Neural cell (in vitro differentiated cells): ENCODE measurements at regions not wholly inside any gene's neighbourhood (a gene's known extent, or its start where the extent isn't known, plus 50 kb on each side); places are given as distances from the start of the nearest gene placed in this dataset.

Experiments
- H2AFZ ChIP-seq: fragments of 200-600, 300-800 bp; sonication (generic), shearing (Covaris generic); 2 replicates; pipeline ENCODE4 v1.6.0; 2014; ENCODE audit warnings: low read depth, mild to moderate bottlenecking, antibody characterized with exemption, low read length, moderate library complexity
- H3F3A ChIP-seq: fragments of 200-600 bp; shearing (Covaris generic); 2 replicates; pipeline ENCODE4 v1.6.1; 2016; ENCODE audit warnings: mild to moderate bottlenecking, moderate library complexity, mixed read lengths, antibody characterized with exemption, low read length; ENCODE audit not compliant: insufficient read depth, poor library complexity, severe bottlenecking
- H3K27ac ChIP-seq: fragments of 200-600, 300-800 bp; sonication (generic), shearing (Covaris generic); 2 replicates; pipeline ENCODE4 v1.5.1; 2014; ENCODE audit warnings: mild to moderate bottlenecking, low read length, moderate library complexity
- H3K27me3 ChIP-seq: fragments of 300-800, 200-600 bp; sonication (generic), shearing (Covaris generic); 2 replicates; pipeline ENCODE4 v1.6.0; 2014; ENCODE audit warnings: mild to moderate bottlenecking, low read depth, low read length, moderate library complexity; ENCODE audit not compliant: insufficient read depth
- H3K36me3 ChIP-seq: fragments of 300-800, 200-600 bp; sonication (generic), shearing (Covaris generic); 2 replicates; pipeline ENCODE4 v1.5.1; 2014; ENCODE audit warnings: mild to moderate bottlenecking, antibody characterized with exemption, low read length, moderate library complexity; ENCODE audit not compliant: insufficient read depth
- H3K4me2 ChIP-seq: fragments of 300-800, 200-600 bp; sonication (generic), shearing (Covaris generic); 2 replicates; pipeline ENCODE4 v1.6.0; 2014; ENCODE audit warnings: mild to moderate bottlenecking, low read length
- H3K4me3 ChIP-seq: fragments of 300-800, 200-600 bp; sonication (generic), shearing (Covaris generic); 2 replicates; pipeline ENCODE4 v1.5.1; 2014; ENCODE audit warnings: mild to moderate bottlenecking, low read length, moderate library complexity
- H3K79me2 ChIP-seq: fragments of 200-600 bp; shearing (Covaris generic); replicated peaks from 2 replicates; pipeline ENCODE4 v1.6.0; 2014; ENCODE audit warnings: mild to moderate bottlenecking, low read length, moderate library complexity; ENCODE audit not compliant: insufficient read depth
- H3K9ac ChIP-seq: fragments of 300-800, 200-600 bp; sonication (generic), shearing (Covaris generic); 2 replicates; pipeline ENCODE4 v1.6.1; 2016; ENCODE audit warnings: mild to moderate bottlenecking, low read length, mixed read lengths
- H3K9me2 ChIP-seq: fragments of 200-600 bp; shearing (Covaris generic); 2 replicates; pipeline ENCODE4 v1.6.1; 2016; ENCODE audit warnings: mild to moderate bottlenecking, low read length, mixed read lengths; ENCODE audit not compliant: insufficient read depth
- H3K9me3 ChIP-seq: fragments of 200-600, 300-800 bp; sonication (generic), shearing (Covaris generic); 2 replicates; pipeline ENCODE4 v1.6.1; 2016; ENCODE audit warnings: mild to moderate bottlenecking, mixed run types, low read length, moderate library complexity, mixed read lengths
- H4K20me1 ChIP-seq: fragments of 200-600 bp; shearing (Covaris generic); 2 replicates; pipeline ENCODE4 v1.6.1; 2016; ENCODE audit warnings: mild to moderate bottlenecking, mixed run types; ENCODE audit not compliant: insufficient read depth
- EP300 ChIP-seq: fragments of 450-650 bp; conservative IDR thresholded peaks from 2 replicates; pipeline ENCODE4 v1.6.1; 2014; ENCODE audit warnings: antibody characterized with exemption, mild to moderate bottlenecking, moderate library complexity; ENCODE audit not compliant: poor library complexity, severe bottlenecking
- EZH2 ChIP-seq: fragments of 200-600, 300-800 bp; shearing (Covaris generic), sonication (generic); IDR thresholded peaks from 2 replicates; pipeline ENCODE4 v1.6.1; 2014; ENCODE audit warnings: antibody characterized with exemption, low read length, borderline replicate concordance, mild to moderate bottlenecking; ENCODE audit not compliant: insufficient read depth, poor library complexity, severe bottlenecking
- MXI1 ChIP-seq: fragments of 450-650 bp; conservative IDR thresholded peaks from 2 replicates; pipeline ENCODE4 v1.6.1; 2014; ENCODE audit warnings: antibody characterized with exemption, mild to moderate bottlenecking; ENCODE audit not compliant: poor library complexity, severe bottlenecking
- POLR2AphosphoS5 ChIP-seq: IDR thresholded peaks from 2 replicates; pipeline ENCODE4 v1.6.1; 2012
- RAD21 ChIP-seq: fragments of 450-650 bp; conservative IDR thresholded peaks from 2 replicates; pipeline ENCODE4 v1.6.1; 2014; ENCODE audit warnings: antibody characterized with exemption, mild to moderate bottlenecking, moderate library complexity
- SMC3 ChIP-seq: fragments of 450-650 bp; conservative IDR thresholded peaks from 2 replicates; pipeline ENCODE4 v1.6.1; 2014; ENCODE audit warnings: antibody characterized with exemption, mild to moderate bottlenecking, moderate library complexity; ENCODE audit not compliant: poor library complexity
- TAF1 ChIP-seq: IDR thresholded peaks from 2 replicates; pipeline ENCODE4 v1.6.1; 2012; ENCODE audit warnings: low read depth
- TF ChIP-seq, protein P1 (sequence below): fragments of 450-650 bp; IDR thresholded peaks from 2 replicates; pipeline ENCODE4 v1.5.1; 2014; ENCODE audit warnings: antibody characterized with exemption, mild to moderate bottlenecking, moderate library complexity; ENCODE audit not compliant: poor library complexity, severe bottlenecking
- TF ChIP-seq, protein P2 (sequence below): IDR thresholded peaks from 2 replicates; pipeline ENCODE4 v1.6.1; 2012; ENCODE audit warnings: borderline replicate concordance

- Histone ChIP-seq H3K9me2 (no peaks in the 10 kb centered on the region), H3K9me3 (no peaks in the 10 kb centered on the region), H3K4me2 (no peak overlapping the region), H3K9ac (no peak overlapping the region), H3K36me3 (no peaks in the 10 kb centered on the region), H3K27me3 (no peaks in the 10 kb centered on the region), H2AFZ (no peak overlapping the region), H4K20me1 (no peaks in the 10 kb centered on the region), H3K79me2 (no peaks in the 10 kb centered on the region), H3F3A (no peaks in the 10 kb centered on the region), H3K27ac (no peak overlapping the region), H3K4me3 (no peak overlapping the region)
- no peak for TF ChIP-seq EP300
- no peak for TF ChIP-seq SMC3
- TF ChIP-seq POLR2AphosphoS5 = no peak
- TF ChIP-seq, protein P1, sequence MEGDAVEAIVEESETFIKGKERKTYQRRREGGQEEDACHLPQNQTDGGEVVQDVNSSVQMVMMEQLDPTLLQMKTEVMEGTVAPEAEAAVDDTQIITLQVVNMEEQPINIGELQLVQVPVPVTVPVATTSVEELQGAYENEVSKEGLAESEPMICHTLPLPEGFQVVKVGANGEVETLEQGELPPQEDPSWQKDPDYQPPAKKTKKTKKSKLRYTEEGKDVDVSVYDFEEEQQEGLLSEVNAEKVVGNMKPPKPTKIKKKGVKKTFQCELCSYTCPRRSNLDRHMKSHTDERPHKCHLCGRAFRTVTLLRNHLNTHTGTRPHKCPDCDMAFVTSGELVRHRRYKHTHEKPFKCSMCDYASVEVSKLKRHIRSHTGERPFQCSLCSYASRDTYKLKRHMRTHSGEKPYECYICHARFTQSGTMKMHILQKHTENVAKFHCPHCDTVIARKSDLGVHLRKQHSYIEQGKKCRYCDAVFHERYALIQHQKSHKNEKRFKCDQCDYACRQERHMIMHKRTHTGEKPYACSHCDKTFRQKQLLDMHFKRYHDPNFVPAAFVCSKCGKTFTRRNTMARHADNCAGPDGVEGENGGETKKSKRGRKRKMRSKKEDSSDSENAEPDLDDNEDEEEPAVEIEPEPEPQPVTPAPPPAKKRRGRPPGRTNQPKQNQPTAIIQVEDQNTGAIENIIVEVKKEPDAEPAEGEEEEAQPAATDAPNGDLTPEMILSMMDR = no peak
- no peak for TF ChIP-seq MXI1
- no peak for TF ChIP-seq EZH2
- no peak for TF ChIP-seq TAF1
- TF ChIP-seq RAD21 = no peak
- TF ChIP-seq, protein P2, sequence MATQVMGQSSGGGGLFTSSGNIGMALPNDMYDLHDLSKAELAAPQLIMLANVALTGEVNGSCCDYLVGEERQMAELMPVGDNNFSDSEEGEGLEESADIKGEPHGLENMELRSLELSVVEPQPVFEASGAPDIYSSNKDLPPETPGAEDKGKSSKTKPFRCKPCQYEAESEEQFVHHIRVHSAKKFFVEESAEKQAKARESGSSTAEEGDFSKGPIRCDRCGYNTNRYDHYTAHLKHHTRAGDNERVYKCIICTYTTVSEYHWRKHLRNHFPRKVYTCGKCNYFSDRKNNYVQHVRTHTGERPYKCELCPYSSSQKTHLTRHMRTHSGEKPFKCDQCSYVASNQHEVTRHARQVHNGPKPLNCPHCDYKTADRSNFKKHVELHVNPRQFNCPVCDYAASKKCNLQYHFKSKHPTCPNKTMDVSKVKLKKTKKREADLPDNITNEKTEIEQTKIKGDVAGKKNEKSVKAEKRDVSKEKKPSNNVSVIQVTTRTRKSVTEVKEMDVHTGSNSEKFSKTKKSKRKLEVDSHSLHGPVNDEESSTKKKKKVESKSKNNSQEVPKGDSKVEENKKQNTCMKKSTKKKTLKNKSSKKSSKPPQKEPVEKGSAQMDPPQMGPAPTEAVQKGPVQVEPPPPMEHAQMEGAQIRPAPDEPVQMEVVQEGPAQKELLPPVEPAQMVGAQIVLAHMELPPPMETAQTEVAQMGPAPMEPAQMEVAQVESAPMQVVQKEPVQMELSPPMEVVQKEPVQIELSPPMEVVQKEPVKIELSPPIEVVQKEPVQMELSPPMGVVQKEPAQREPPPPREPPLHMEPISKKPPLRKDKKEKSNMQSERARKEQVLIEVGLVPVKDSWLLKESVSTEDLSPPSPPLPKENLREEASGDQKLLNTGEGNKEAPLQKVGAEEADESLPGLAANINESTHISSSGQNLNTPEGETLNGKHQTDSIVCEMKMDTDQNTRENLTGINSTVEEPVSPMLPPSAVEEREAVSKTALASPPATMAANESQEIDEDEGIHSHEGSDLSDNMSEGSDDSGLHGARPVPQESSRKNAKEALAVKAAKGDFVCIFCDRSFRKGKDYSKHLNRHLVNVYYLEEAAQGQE = no peak
These were observed 54.1 kb upstream of the FOXQ1 start for GRCh38 chr6:1257778-1258177.

DNA sequence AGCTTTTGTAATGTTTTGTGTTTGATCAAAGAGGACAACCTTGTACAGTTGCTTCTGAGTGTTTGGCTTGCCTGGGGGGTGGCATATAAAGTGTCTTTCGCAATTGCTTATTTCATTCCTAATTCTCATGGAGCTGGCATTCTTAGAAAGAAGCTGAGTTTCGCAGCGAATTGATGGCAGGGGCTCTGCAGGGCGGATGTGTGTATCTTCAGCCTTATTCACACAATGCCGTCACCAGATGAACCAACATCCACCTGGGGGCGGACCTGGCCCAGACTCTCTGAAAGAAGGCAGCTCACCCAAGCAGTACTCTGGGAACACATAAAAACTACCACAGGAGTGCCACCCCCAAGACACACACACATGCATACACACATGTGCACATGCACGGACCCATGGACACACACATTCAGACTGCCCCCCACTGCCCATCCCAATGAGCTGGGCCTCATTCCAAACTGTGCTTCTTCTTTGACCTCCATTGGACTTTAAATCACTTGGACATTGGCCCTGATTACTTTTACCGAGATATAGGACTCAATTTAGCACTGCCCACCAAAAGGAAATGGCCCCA lies 55.4 kb upstream of the FOXQ1 start:
- H4K20me1 ChIP-seq = no peaks in the 10 kb centered on the region
- TF ChIP-seq SMC3 (no peak), EP300 (no peak)
- TF ChIP-seq, protein P1 = no peak
- TF ChIP-seq, protein P2 = no peak
- H3K9me2 ChIP-seq = no peaks in the 10 kb centered on the region
- no peak overlapping the region for H3K4me3 ChIP-seq
- H3K27ac ChIP-seq = no peak overlapping the region
- no peaks in the 10 kb centered on the region for H3K36me3 ChIP-seq
- H3K27me3 ChIP-seq = no peaks in the 10 kb centered on the region
- no peaks in the 10 kb centered on the region for H3K9me3 ChIP-seq
- no peak overlapping the region for H2AFZ ChIP-seq
- no peaks in the 10 kb centered on the region for H3K79me2 ChIP-seq
- no peaks in the 10 kb centered on the region for H3F3A ChIP-seq
- H3K9ac ChIP-seq = no peak overlapping the region
- no peak overlapping the region for H3K4me2 ChIP-seq
